HG02938 (cell line): ENCODE measurements at regions not wholly inside any gene's neighbourhood (a gene's known extent, or its start where the extent isn't known, plus 50 kb on each side); places are given as distances from the start of the nearest gene placed in this dataset.

Source experiments
- ATAC-seq: cut with Tn5 transposase; IDR thresholded peaks from one replicate; pipeline ENCODE4 v1.9.1; 2021; ENCODE audit warnings: mild to moderate bottlenecking, moderate library complexity; ENCODE audit not compliant: unreplicated experiment

DNA sequence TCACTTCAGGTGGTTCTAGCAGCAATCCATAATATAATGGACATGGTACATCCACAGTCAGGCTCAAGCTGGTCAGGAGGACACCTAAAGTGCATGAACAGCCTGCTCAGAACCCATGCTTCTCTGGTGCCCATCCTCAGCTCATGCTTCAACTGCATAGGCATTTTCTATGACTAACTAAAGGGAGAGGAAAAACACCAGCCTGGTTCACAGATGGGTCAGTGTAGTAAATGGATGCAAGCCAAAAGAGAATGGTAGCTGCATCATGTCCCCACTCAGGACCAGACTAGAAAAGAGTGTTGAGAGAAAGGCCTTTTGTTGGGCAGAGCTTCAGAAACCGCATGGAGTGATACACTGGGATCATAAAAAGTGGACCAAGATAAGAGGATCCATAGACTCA lies 556.6 kb downstream of the TLE1 start:
- no peak for ATAC-seq

DNA sequence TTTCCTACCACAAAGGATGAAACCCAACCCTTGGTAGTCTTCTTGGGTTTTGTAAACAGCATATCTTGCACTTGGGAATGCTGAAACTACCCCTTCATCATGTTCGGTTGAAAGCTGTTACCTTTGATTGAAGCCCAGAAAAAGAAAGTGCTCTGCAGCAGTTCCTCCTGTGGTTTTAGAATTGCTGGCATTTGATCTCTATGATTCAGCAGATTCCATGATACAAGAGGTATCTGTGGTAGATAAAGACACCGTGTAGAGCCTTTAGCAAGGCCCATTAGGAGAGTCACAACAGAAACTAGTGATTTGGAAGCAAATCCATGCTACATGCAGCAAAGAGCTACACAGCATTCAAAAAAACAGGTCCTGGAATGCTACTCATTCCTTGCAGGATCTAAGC lies 557.0 kb downstream of the TLE1 start:
- no peak for ATAC-seq

DNA sequence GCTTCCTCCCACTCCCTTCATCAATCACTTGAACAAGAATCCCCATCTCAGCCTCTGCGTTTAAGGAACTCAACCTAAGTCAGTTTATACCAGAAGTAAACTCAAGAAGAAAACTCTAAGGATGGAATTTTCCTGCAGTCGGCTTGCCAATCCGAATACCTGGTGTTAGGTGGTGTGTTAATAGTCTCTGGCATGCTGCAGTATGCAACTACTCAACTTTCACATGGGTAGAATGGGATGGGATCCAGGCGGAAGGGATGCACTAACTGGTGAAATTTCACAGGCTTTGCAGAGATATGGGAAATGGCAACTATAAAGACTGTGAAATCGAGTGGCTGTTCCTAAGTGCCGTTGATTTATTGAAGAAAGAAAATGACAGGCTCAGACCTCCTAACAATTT lies 560.6 kb downstream of the TLE1 start:
- no peak for ATAC-seq

GRCh38 chr9:81125446-81126092 lies 563.8 kb downstream of the TLE1 start:
- ATAC-seq: no peak

DNA sequence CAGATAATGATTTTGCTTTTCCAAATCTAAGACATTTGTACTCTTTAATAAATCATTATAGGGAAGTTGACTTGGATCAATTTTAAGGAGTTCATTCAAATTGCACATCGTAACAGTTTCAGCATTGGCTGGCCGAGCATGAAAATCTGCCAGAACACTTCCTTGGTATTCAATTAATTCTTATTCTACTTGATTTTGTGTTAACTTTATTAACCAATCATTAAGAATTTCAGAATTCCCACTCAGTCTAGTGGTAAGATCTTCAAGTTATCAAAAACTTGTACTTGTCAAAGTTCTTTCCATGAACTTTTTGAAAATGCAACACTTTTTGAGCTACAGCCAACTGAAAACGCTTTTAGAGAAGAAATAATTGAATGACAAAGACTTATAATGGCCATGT lies 565.8 kb downstream of the TLE1 start:
- no peak for ATAC-seq

GRCh38 chr9:81122749-81123148 lies 566.6 kb downstream of the TLE1 start:
- ATAC-seq: no peak

DNA sequence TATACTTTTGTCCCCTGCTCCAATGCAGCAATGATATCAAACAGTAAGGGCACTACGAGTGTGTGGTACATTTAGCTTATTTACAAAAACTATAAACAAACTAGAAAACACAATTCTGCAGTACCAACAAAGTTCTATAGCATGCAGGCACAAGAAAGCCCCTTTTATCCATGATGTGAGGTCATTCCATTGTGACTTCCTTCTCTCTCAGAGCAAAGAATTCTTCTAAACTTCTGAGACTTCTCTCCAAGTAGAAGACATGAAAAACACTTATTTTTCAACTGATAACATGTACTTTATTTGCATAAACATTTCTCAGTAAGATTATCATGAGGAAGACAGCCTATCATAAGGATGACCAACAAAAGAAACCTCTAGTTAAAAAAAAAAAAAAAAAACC lies 569.8 kb downstream of the TLE1 start:
- ATAC-seq: no peak

- ATAC-seq: no peak
Measured at GRCh38 chr9:81118416-81118815, 570.9 kb downstream of the TLE1 start.

GRCh38 chr9:81116340-81117137 lies 572.8 kb downstream of the TLE1 start:
- no peak for ATAC-seq

DNA sequence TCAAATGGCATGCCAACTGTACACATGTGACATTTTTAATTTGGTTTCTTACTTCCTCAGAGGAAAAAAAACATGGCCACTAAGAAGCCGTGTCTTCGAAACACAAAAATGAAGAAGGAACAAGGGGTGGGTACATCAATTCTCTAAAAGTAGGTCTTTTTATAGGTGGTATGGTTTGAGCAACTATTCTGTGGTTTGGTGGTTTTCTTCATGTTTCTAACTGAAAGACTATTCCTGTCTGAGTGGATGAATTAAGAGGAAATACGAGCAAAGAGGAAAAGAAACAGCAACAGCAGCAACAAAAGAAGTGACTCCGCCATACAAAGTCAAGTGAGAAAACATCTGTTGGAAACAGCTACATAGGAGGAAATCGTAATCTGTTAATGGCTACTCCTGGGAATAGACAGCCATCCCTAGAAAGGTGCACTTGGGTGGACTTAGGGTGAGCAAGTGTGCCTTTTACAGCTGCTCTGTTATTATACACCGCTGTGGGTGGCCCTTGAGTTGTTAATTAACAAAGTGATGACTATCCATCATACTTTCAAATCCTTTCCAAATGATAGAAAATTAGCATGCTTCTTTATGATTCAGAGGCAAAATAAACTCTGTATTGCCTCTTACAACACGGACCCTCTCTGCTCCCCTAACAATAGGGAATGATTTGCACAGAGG lies 575.8 kb downstream of the TLE1 start:
- no peak for ATAC-seq

DNA sequence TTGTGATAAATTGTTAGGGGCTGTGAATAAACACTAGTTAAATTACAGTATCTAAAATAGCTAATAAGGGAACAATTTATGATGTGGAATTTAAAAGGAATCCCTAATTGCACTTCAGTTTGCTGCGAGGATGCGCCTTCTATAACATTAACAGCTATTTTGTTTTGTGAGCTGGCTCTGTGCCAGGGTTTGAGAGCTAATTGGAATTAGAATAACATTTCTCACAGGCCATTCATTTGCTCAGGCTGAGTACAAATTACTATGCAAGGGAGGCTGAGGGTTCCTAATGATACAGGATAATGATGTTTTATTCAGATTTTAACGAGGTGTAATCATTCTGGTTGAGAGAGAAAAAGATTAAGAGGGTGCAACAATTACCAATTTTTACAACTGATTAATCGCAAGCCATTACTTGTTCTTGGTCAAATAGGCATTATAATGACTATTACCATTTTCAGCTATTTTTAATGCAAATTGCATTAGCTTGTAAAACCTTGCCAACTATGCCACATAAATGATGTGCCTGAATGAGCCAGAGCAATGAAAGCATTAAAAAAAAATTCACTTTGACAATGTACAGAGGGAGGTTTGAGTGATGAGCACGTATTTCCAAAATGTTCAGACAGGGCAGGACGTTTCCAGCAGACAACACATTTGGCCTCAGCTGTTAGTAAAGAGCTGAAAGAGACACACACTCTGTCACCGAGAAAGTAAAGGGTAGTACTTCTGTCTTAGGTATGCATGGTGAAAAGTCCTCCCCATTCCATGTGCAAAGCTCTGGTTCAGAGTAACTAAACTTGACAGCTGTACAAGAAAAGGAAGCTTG lies 576.5 kb downstream of the TLE1 start:
- ATAC-seq: no peak

- no peak for ATAC-seq
Measured at GRCh38 chr9:81108821-81109220, 580.5 kb downstream of the TLE1 start.

DNA sequence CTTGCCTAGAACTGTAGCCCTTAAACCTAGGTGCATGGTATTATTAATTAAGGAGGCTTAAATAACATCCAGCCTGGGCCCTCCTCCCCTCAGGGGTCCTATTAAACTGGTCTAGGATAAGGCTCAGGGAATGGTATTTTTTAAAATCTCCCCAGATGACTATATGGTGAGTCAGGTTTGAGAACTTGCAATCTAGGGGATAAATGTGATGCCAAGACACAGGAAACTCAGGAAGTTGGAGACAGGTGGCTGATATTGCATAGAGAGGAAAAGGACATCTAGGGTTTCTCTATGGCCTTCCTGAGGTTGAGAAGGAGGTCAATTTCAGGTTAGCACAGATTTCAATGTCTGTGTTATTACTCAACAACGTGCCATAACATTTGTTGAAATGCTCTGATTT lies 581.0 kb downstream of the TLE1 start:
- ATAC-seq: no peak

- ATAC-seq: no peak
Measured at GRCh38 chr9:81103597-81104471, 585.5 kb downstream of the TLE1 start.

- no peak for ATAC-seq
Measured at GRCh38 chr9:81097131-81097847, 592.1 kb downstream of the TLE1 start.

- ATAC-seq: no peak
Measured at GRCh38 chr9:81096625-81097024, 592.7 kb downstream of the TLE1 start.

- ATAC-seq: no peak
Measured at GRCh38 chr9:81092057-81092456, 597.3 kb downstream of the TLE1 start.

DNA sequence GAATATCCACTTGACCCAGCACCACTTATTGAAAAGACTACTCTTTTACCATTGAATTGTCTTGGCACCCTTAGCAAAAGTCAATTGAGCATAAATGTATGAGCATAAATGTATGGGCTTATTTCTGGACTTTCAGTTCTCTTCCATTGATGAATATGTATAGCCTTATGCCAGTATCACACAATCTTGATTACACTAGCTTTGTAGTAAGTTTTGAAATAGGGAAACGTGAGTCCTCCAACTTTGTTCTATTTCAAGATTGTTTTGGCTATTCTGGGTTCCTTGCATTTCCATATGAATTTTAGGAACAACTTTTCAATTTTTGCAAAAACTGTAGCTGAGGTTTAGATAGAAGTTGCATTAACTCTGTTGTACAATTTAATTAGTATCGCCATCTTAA lies 601.0 kb downstream of the TLE1 start:
- ATAC-seq: no peak

DNA sequence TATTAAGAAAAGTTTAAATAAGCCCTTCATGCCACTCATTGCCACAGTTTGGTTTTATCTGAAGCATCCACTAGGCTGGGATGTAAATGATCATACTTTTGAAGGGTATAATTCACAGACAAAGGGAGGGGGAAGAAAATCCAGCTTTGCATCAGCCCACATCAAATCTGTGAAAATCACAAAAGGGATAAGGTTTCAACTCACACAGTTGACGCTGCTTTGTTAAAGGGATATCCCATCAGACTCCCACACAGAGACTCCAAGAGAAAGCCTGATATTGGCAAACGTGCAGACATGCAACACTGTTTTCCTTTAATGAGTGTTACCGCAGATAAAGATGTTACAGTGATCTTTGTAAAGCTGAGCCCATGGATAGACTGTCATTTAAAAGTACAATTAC lies 602.9 kb downstream of the TLE1 start:
- no peak for ATAC-seq
